ENCODE measurements at regions not wholly inside any gene's neighbourhood (a gene's known extent, or its start where the extent isn't known, plus 50 kb on each side); places are given as distances from the start of the nearest gene placed in this dataset.

GRCh38 chr3:141422961-141423582 lies 54.8 kb downstream of the ZBTB38 start:
- no peak for TF ChIP-seq CTCF (IDR thresholded peaks at IDR 0.05)
- H3K4me1 ChIP-seq: peaks cover 24 to 30% (median 29%) of the 10 kb centered on the region in 3 donors
- H3K27ac ChIP-seq: no peak overlapping the region
- no peaks in the 10 kb centered on the region for H3K27me3 ChIP-seq
- intact Hi-C loops (cut with DNase I): no loop called here
- H3K36me3 ChIP-seq: no peaks in the 10 kb centered on the region
- ATAC-seq: no peak
- H3K9me3 ChIP-seq: no peaks in the 10 kb centered on the region
- DNase-seq: no peak
- 90 to 91% methylated on average over 6 of the region's 6 CpGs for WGBS, 2 donors
- no peak for FAIRE-seq
- no peak overlapping the region for H3K4me3 ChIP-seq

- peak in 3 of 4 donors; percentile 3 to 16 (median 7) for ATAC-seq
- no peak for FAIRE-seq
- H3K4me1 ChIP-seq: peaks cover 24 to 36% (median 32%) of the 10 kb centered on the region in 3 donors
Measured at GRCh38 chr3:141425523-141426233, 57.4 kb downstream of the ZBTB38 start.

GRCh38 chr3:141426404-141427034 lies 58.2 kb downstream of the ZBTB38 start:
- DNase-seq (peak; percentile 74 to 89 (median 86)), ATAC-seq (peak; percentile 85 to 95 (median 90)), FAIRE-seq (no peak)
- intact Hi-C loops (cut with DNase I): no loop called here
- no peak for TF ChIP-seq CTCF (IDR thresholded peaks at IDR 0.05)
- Histone ChIP-seq H3K27ac (peak overlapping the region; percentile 44 to 93 (median 71)), H3K36me3 (no peaks in the 10 kb centered on the region), H3K9me3 (no peaks in the 10 kb centered on the region), H3K4me3 (no peak overlapping the region), H3K4me1 (peaks cover 24 to 36% (median 34%) of the 10 kb centered on the region in 3 donors), H3K27me3 (no peaks in the 10 kb centered on the region)
- WGBS, 2 donors: 5 to 8% methylated on average over 9 of the region's 9 CpGs

More at GRCh38 chr3:141425523-141426233, 57.4 kb downstream of the ZBTB38 start:
- no peaks in the 10 kb centered on the region for H3K27me3 ChIP-seq
- no peaks in the 10 kb centered on the region for H3K9me3 ChIP-seq
- no peaks in the 10 kb centered on the region for H3K36me3 ChIP-seq
- TF ChIP-seq CTCF (IDR thresholded peaks at IDR 0.05): no peak
- H3K4me3 ChIP-seq: no peak overlapping the region
- 68 to 72% methylated on average over 6 of the region's 6 CpGs for WGBS, 2 donors
- no peak for DNase-seq
- intact Hi-C loops (cut with DNase I): no loop called here
- peak overlapping the region; percentile 44 to 93 (median 71) for H3K27ac ChIP-seq

- no peak for FAIRE-seq
- WGBS, 2 donors: 31 to 40% methylated on average over 4 of the region's 4 CpGs
- Histone ChIP-seq H3K9me3 (no peaks in the 10 kb centered on the region), H3K27ac (peak overlapping the region in 3 of 4 donors; percentile 27 to 93 (median 78)), H3K4me1 (peaks cover 24 to 44% (median 40%) of the 10 kb centered on the region in 3 donors), H3K36me3 (no peaks in the 10 kb centered on the region), H3K4me3 (no peak overlapping the region), H3K27me3 (no peaks in the 10 kb centered on the region)
- TF ChIP-seq CTCF (IDR thresholded peaks at IDR 0.05): no peak
- intact Hi-C loops (cut with DNase I): no loop called here
- peak; percentile 40 to 56 (median 48) for ATAC-seq
- peak in 4 of 6 donors; percentile 49 to 70 (median 56) for DNase-seq
Measured at GRCh38 chr3:141427764-141428163, 59.1 kb upstream of the RASA2 start.
